GM12801 (cell line): ENCODE measurements at regions not wholly inside any gene's neighbourhood (a gene's known extent, or its start where the extent isn't known, plus 50 kb on each side); places are given as distances from the start of the nearest gene placed in this dataset.

ENCODE experiments used
- CTCF ChIP-seq: IDR thresholded peaks from one replicate; pipeline ENCODE4 v1.5.1; 2011; ENCODE audit warnings: control low read depth; ENCODE audit not compliant: insufficient read length; ENCODE audit errors: extremely low read depth

DNA sequence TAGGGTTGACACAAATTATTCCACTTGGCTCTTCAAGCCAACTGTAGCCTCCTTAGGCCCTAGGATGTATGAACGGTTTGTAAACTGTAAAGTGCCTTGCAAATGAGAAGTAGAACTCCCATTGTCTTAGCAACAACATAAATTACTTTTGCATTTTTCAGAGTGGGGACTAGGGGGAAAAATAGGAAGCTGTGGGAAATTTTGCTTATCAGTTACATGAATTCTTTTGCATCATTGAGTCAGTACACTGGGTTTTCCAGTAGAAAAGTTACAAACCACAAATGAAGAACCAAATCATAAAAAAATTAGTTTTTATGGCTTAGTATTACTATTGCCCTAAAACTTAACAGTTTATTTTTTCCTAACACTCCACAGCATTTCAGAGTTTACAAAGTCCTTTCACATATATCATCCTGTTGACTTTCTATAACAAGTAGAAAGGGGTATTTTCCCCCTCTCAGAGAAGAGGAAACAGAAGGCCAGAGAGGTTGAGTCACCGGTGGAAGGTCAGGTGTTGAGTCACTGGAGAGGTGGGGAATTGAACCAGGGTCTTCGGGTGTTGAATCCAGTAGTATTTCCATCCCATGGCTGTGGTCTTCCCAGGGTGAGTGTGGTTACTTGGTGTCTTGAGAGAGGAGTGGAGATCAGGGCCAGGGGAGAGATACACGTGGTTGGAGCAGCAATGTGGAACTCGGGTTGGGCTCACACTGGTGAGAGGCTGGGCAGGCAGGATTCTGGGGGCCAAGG is 71.9 kb upstream of the USP24 start:
- TF ChIP-seq CTCF = no peak

GRCh38 chr1:55285834-55286233 is 70.7 kb upstream of the USP24 start:
- TF ChIP-seq CTCF = no peak

DNA sequence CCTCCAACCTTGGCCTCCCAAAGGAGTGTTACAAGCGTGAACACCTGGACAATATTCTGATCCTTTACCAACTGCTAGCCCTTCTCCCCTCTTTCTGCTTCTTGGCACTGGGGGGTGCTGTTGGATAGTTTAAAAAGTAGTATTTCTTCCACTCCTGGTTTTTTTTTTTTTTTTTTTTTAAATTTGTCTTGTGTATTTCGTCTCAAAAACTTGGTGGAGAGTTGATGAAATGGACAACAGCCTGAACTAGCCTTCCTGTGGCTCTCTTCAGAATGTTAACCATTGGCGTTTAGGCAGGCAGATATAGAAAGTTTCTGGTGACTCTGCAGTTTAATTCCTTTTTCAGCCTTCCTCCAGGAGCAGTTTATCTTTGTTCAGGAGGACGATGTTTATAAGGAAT is 69.7 kb upstream of the USP24 start:
- TF ChIP-seq CTCF = no peak

GRCh38 chr1:55282058-55282457 is 66.9 kb upstream of the USP24 start:
- no peak for TF ChIP-seq CTCF

DNA sequence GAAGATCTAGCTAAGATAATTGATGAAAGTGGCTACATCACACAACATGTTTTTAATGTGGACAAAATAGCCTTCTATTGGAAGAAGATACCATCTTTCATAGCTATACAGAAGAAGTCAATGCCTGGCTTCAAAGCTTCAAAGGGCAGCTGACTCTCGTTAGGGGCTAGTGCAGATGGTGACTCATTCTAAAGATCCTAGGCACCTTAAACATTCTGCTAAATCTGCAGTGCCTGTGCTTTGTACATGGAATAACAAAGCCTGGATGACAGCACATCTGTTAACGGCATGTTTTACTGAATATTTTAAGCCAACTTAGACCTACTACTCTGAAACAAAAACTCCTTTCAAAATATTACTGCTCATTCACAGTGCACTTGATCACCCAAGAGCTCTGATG is 65.6 kb upstream of the USP24 start:
- TF ChIP-seq CTCF = no peak

GRCh38 chr1:55279627-55280026 is 64.5 kb upstream of the USP24 start:
- no peak for TF ChIP-seq CTCF

- no peak for TF ChIP-seq CTCF
Observed at GRCh38 chr1:55278378-55278777, 63.2 kb upstream of the USP24 start.
